Activated naive CD8-positive, alpha-beta T cell treated with anti-CD3 and anti-CD28 coated beads, Interleukin-2, amount 10 ng/mL, durations not matched to agents 7 days and 5 days (primary cell): ENCODE measurements at regions not wholly inside any gene's neighbourhood (a gene's known extent, or its start where the extent isn't known, plus 50 kb on each side); places are given as distances from the start of the nearest gene placed in this dataset.

Experiments used
- ATAC-seq: fragments of 150-1000 bp; cut with Tn5 transposase; one replicate; pipeline ENCODE4 v1.10.0; 2021; ENCODE audit warnings: low read depth, moderate library complexity
- POLR2A ChIA-PET: fragments of 350-600 bp; sonication (Branson Sonifier 250); formaldehyde crosslinking; loops from one replicate; lab custom pipeline; 2021; ENCODE audit warnings: antibody characterized with exemption; lab: Charles Lee
- DNase-seq: peaks from one replicate; pipeline ENCODE4 v3.0.0; 2021
- H3K27ac Mint-ChIP-seq: one replicate; pipeline ENCODE4 v1.8.0; 2022; ENCODE audit warnings: mild to moderate bottlenecking, mixed read lengths
- H3K27me3 Mint-ChIP-seq: one replicate; pipeline ENCODE4 v1.8.0; 2022; ENCODE audit warnings: mild to moderate bottlenecking, moderate library complexity, mixed read lengths
- H3K36me3 Mint-ChIP-seq: one replicate; pipeline ENCODE4 v1.8.0; 2021; ENCODE audit warnings: mild to moderate bottlenecking, mixed read lengths
- H3K4me1 Mint-ChIP-seq: one replicate; pipeline ENCODE4 v1.8.0; 2021; ENCODE audit warnings: mixed read lengths
- H3K4me3 Mint-ChIP-seq: one replicate; pipeline ENCODE4 v1.8.0; 2022; ENCODE audit warnings: mild to moderate bottlenecking, moderate library complexity, mixed read lengths
- H3K9me3 Mint-ChIP-seq: one replicate; pipeline ENCODE4 v1.8.0; 2021; ENCODE audit warnings: mixed read lengths

GRCh38 chr13:36570489-36570888 is 103.3 kb upstream of the SERTM1 start:
- Mint-ChIP-seq H3K27ac (no peak overlapping the region), H3K27me3 (peaks cover 3% of the 10 kb centered on the region), H3K4me1 (no peaks in the 10 kb centered on the region), H3K9me3 (no peaks in the 10 kb centered on the region), H3K36me3 (no peaks in the 10 kb centered on the region), H3K4me3 (no peak overlapping the region)
- POLR2A ChIA-PET, result no interaction called here
- no peak for ATAC-seq
- DNase-seq, result no peak

GRCh38 chr13:36571444-36571843 is 102.4 kb upstream of the SERTM1 start:
- no peaks in the 10 kb centered on the region for H3K36me3 Mint-ChIP-seq
- peaks cover 3% of the 10 kb centered on the region for H3K27me3 Mint-ChIP-seq
- H3K27ac Mint-ChIP-seq, result no peak overlapping the region
- DNase-seq (no peak), ATAC-seq (no peak)
- H3K4me3 Mint-ChIP-seq, result no peak overlapping the region
- no peaks in the 10 kb centered on the region for H3K4me1 Mint-ChIP-seq
- H3K9me3 Mint-ChIP-seq, result no peaks in the 10 kb centered on the region
- POLR2A ChIA-PET, result no interaction called here

- Mint-ChIP-seq H3K4me1 (no peaks in the 10 kb centered on the region), H3K4me3 (no peak overlapping the region), H3K27ac (no peak overlapping the region), H3K27me3 (peaks cover 15% of the 10 kb centered on the region), H3K9me3 (peaks cover 1% of the 10 kb centered on the region), H3K36me3 (no peaks in the 10 kb centered on the region)
- POLR2A ChIA-PET, result no interaction called here
- no peak for ATAC-seq
- no peak for DNase-seq
These were observed 90.8 kb upstream of the SERTM1 start for GRCh38 chr13:36582977-36583376.

- Mint-ChIP-seq H3K9me3 (peaks cover 1% of the 10 kb centered on the region), H3K27ac (no peak overlapping the region), H3K4me1 (no peaks in the 10 kb centered on the region), H3K27me3 (peaks cover 2% of the 10 kb centered on the region), H3K36me3 (no peaks in the 10 kb centered on the region), H3K4me3 (no peak overlapping the region)
- ATAC-seq (no peak), DNase-seq (no peak)
- POLR2A ChIA-PET, result no interaction called here
These were observed 74.2 kb upstream of the SERTM1 start for GRCh38 chr13:36599641-36600040.

GRCh38 chr13:36601186-36601585 is 72.6 kb upstream of the SERTM1 start:
- H3K4me1 Mint-ChIP-seq, result no peaks in the 10 kb centered on the region
- H3K36me3 Mint-ChIP-seq, result no peaks in the 10 kb centered on the region
- DNase-seq (no peak), ATAC-seq (no peak)
- H3K4me3 Mint-ChIP-seq, result no peak overlapping the region
- POLR2A ChIA-PET, result no interaction called here
- peaks cover 1% of the 10 kb centered on the region for H3K9me3 Mint-ChIP-seq
- H3K27ac Mint-ChIP-seq, result no peak overlapping the region
- H3K27me3 Mint-ChIP-seq, result no peaks in the 10 kb centered on the region

GRCh38 chr13:36606060-36606459 is 67.8 kb upstream of the SERTM1 start:
- POLR2A ChIA-PET, result interaction anchor here (0.6 kb wide), 1 partner anchor 44 kb away, joined by 4 read pairs; no protein-coding TSS in a partner anchor
- no peaks in the 10 kb centered on the region for H3K36me3 Mint-ChIP-seq
- DNase-seq (no peak), ATAC-seq (no peak)
- H3K4me3 Mint-ChIP-seq, result no peak overlapping the region
- no peaks in the 10 kb centered on the region for H3K4me1 Mint-ChIP-seq
- no peaks in the 10 kb centered on the region for H3K9me3 Mint-ChIP-seq
- H3K27ac Mint-ChIP-seq, result no peak overlapping the region
- no peaks in the 10 kb centered on the region for H3K27me3 Mint-ChIP-seq

GRCh38 chr13:36608474-36608873 is 65.3 kb upstream of the SERTM1 start:
- ATAC-seq, result no peak
- no peaks in the 10 kb centered on the region for H3K36me3 Mint-ChIP-seq
- no peak for DNase-seq
- H3K9me3 Mint-ChIP-seq, result no peaks in the 10 kb centered on the region
- no peak overlapping the region for H3K4me3 Mint-ChIP-seq
- H3K27me3 Mint-ChIP-seq, result no peaks in the 10 kb centered on the region
- POLR2A ChIA-PET, result no interaction called here
- H3K4me1 Mint-ChIP-seq, result no peaks in the 10 kb centered on the region
- no peak overlapping the region for H3K27ac Mint-ChIP-seq

- no peak overlapping the region for H3K27ac Mint-ChIP-seq
- POLR2A ChIA-PET, result no interaction called here
- no peak overlapping the region for H3K4me3 Mint-ChIP-seq
- no peaks in the 10 kb centered on the region for H3K27me3 Mint-ChIP-seq
- no peak for ATAC-seq
- DNase-seq, result no peak
- no peaks in the 10 kb centered on the region for H3K4me1 Mint-ChIP-seq
- H3K9me3 Mint-ChIP-seq, result no peaks in the 10 kb centered on the region
- no peaks in the 10 kb centered on the region for H3K36me3 Mint-ChIP-seq
These were observed 61.6 kb upstream of the SERTM1 start for GRCh38 chr13:36612230-36612629.

GRCh38 chr13:36616706-36617105 is 57.1 kb upstream of the SERTM1 start:
- Mint-ChIP-seq H3K36me3 (no peaks in the 10 kb centered on the region), H3K4me3 (no peak overlapping the region), H3K27me3 (no peaks in the 10 kb centered on the region), H3K27ac (no peak overlapping the region), H3K4me1 (no peaks in the 10 kb centered on the region), H3K9me3 (no peaks in the 10 kb centered on the region)
- DNase-seq, result no peak
- no peak for ATAC-seq
- POLR2A ChIA-PET, result no interaction called here

- ATAC-seq, result no peak
These were observed 54.3 kb upstream of the SERTM1 start for GRCh38 chr13:36619535-36619934.

More at GRCh38 chr13:36619535-36619934, 54.3 kb upstream of the SERTM1 start:
- POLR2A ChIA-PET, result no interaction called here
- Mint-ChIP-seq H3K4me3 (no peak overlapping the region), H3K27me3 (no peaks in the 10 kb centered on the region), H3K4me1 (no peaks in the 10 kb centered on the region), H3K27ac (no peak overlapping the region), H3K36me3 (no peaks in the 10 kb centered on the region), H3K9me3 (no peaks in the 10 kb centered on the region)
- DNase-seq, result no peak
